Endodermal cell (in vitro differentiated cells): ENCODE measurements at regions not wholly inside any gene's neighbourhood (a gene's known extent, or its start where the extent isn't known, plus 50 kb on each side); places are given as distances from the start of the nearest gene placed in this dataset.

Experiments used
- DNase-seq: peaks from one replicate; pipeline ENCODE4 v3.0.0-alpha.2; 2017
- H3K27ac ChIP-seq: 2 replicates; pipeline ENCODE4 v1.5.1; 2013; ENCODE audit warnings: mild to moderate bottlenecking, low read depth, low read length, moderate library complexity
- H3K27me3 ChIP-seq: 2 replicates; pipeline ENCODE4 v1.6.1; 2013; ENCODE audit warnings: mild to moderate bottlenecking, low read length, moderate library complexity; ENCODE audit not compliant: insufficient read depth, control insufficient read depth, poor library complexity, severe bottlenecking
- H3K36me3 ChIP-seq: 2 replicates; pipeline ENCODE4 v1.7.0; 2013; ENCODE audit warnings: mild to moderate bottlenecking, low read length, moderate library complexity; ENCODE audit not compliant: control insufficient read depth, insufficient read depth
- H3K4me1 ChIP-seq: one replicate; pipeline ENCODE4 v1.7.0; 2013; ENCODE audit warnings: low read length; ENCODE audit not compliant: control insufficient read depth, insufficient read depth
- H3K4me3 ChIP-seq: 2 replicates; pipeline ENCODE4 v1.5.1; 2013; ENCODE audit warnings: mild to moderate bottlenecking, low read length, moderate library complexity
- H3K9ac ChIP-seq: 2 replicates; pipeline ENCODE4 v1.6.1; 2013; ENCODE audit warnings: mild to moderate bottlenecking, low read length, moderate library complexity; ENCODE audit not compliant: poor library complexity, severe bottlenecking; ENCODE audit errors: extremely low read depth
- H3K9me3 ChIP-seq: 2 replicates; pipeline ENCODE4 v1.6.1; 2013; ENCODE audit warnings: mild to moderate bottlenecking, low read length, moderate library complexity; ENCODE audit not compliant: control insufficient read depth
- H3K27ac Mint-ChIP-seq: 2 replicates; pipeline ENCODE4 v1.8.0; 2020; ENCODE audit warnings: mixed read lengths
- H3K27me3 Mint-ChIP-seq: 2 replicates; pipeline ENCODE4 v1.8.0; 2021; ENCODE audit warnings: mild to moderate bottlenecking, mixed read lengths; ENCODE audit not compliant: insufficient read depth
- H3K36me3 Mint-ChIP-seq: 2 replicates; pipeline ENCODE4 v1.8.0; 2020; ENCODE audit warnings: low read depth, mixed read lengths
- H3K4me1 Mint-ChIP-seq: 2 replicates; pipeline ENCODE4 v1.8.0; 2020; ENCODE audit warnings: mixed read lengths
- H3K4me3 Mint-ChIP-seq: 2 replicates; pipeline ENCODE4 v1.8.0; 2020; ENCODE audit warnings: mild to moderate bottlenecking, moderate library complexity, mixed read lengths
- H3K9me3 Mint-ChIP-seq: 2 replicates; pipeline ENCODE4 v1.8.0; 2020; ENCODE audit warnings: mild to moderate bottlenecking, mixed read lengths
- CTCF ChIP-seq: fragments of 200-600 bp; sonication (generic); conservative IDR thresholded peaks from 2 replicates; pipeline ENCODE4 v1.5.0; 2021; ENCODE audit warnings: antibody characterized with exemption, mild to moderate bottlenecking
- WGBS, 2 experiments: methylation state at CpG; one replicate each; pipeline versions ENCODE4 v1.1.5 to v1.1.7; 2013; ENCODE audit warnings: missing lambda C conversion rate in 2 of 2, mixed read lengths in 1 of 2; ENCODE audit not compliant: insufficient coverage in 1 of 2, insufficient read length in 1 of 2; 5-methylcytosine and 5-hydroxymethylcytosine counted together

DNA sequence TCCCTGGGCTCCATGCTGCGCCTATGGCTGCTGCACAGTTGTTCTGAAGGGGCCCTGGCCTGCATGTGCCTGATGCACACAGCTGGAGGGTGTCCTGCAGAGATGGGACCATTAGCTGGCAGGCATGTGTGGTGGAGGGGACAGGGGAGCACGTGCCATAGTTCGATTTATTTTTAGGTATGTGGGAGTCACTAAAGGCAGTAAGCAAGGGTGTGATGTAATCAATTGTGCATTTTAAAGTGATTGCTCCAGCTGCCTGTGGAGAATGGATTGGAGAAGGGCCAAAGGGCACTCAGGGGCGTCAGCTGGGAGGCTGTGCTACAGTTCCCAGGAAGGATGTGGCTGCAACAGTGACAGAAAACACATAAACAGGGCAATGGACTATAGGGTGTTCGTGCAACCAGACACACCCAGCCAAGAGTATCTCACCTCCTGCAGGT is 205.1 kb downstream of the ARL4C start:
- Histone ChIP-seq H3K4me3 (no peak overlapping the region), H3K4me1 (peaks cover 7% of the 10 kb centered on the region), H3K27me3 (no peaks in the 10 kb centered on the region), H3K9me3 (no peaks in the 10 kb centered on the region), H3K27ac (no peak overlapping the region), H3K36me3 (no peaks in the 10 kb centered on the region), H3K9ac (no peak overlapping the region)
- no peak for DNase-seq
- Mint-ChIP-seq H3K27ac (no peak overlapping the region), H3K4me3 (no peak overlapping the region), H3K36me3 (no peaks in the 10 kb centered on the region), H3K4me1 (peaks cover 16% of the 10 kb centered on the region), H3K9me3 (no peaks in the 10 kb centered on the region), H3K27me3 (no peaks in the 10 kb centered on the region)
- WGBS, 2 experiments, result 67 to 86% methylated on average over 3 to 5 of the region's 5 CpGs
- no peak for TF ChIP-seq CTCF

- DNase-seq, result no peak
- no peak for TF ChIP-seq CTCF
- H3K27me3 Mint-ChIP-seq, result no peaks in the 10 kb centered on the region
- H3K27ac Mint-ChIP-seq, result no peak overlapping the region
- Histone ChIP-seq H3K9me3 (no peaks in the 10 kb centered on the region), H3K4me1 (peaks cover 7% of the 10 kb centered on the region), H3K9ac (no peak overlapping the region), H3K27me3 (no peaks in the 10 kb centered on the region), H3K4me3 (no peak overlapping the region), H3K36me3 (no peaks in the 10 kb centered on the region), H3K27ac (no peak overlapping the region)
- no peak overlapping the region for H3K4me3 Mint-ChIP-seq
- H3K36me3 Mint-ChIP-seq, result no peaks in the 10 kb centered on the region
- no peaks in the 10 kb centered on the region for H3K9me3 Mint-ChIP-seq
- WGBS, 2 experiments, result 83 to 89% methylated on average over 6 to 10 of the region's 10 CpGs
- peaks cover 16% of the 10 kb centered on the region for H3K4me1 Mint-ChIP-seq
Observed at GRCh38 chr2:234290671-234291070, 206.2 kb downstream of the ARL4C start.

- peaks cover 7% of the 10 kb centered on the region for H3K4me1 ChIP-seq
- DNase-seq, result no peak
- Mint-ChIP-seq H3K4me3 (no peak overlapping the region), H3K9me3 (no peaks in the 10 kb centered on the region), H3K27ac (no peak overlapping the region), H3K27me3 (no peaks in the 10 kb centered on the region), H3K4me1 (peaks cover 16% of the 10 kb centered on the region), H3K36me3 (no peaks in the 10 kb centered on the region)
- H3K9me3 ChIP-seq, result no peaks in the 10 kb centered on the region
- no peak overlapping the region for H3K27ac ChIP-seq
- no peak overlapping the region for H3K9ac ChIP-seq
- WGBS, 2 experiments, result 88% methylated on average over 3 of the region's 3 CpGs; no CpG with 5 or more reads in 1 of the 2 experiments
- no peak overlapping the region for H3K4me3 ChIP-seq
- no peak for TF ChIP-seq CTCF
- H3K36me3 ChIP-seq, result no peaks in the 10 kb centered on the region
- no peaks in the 10 kb centered on the region for H3K27me3 ChIP-seq
Observed at GRCh38 chr2:234289834-234290590, 206.9 kb downstream of the ARL4C start.
